K562 (cell line): ENCODE measurements at regions not wholly inside any gene's neighbourhood (a gene's known extent, or its start where the extent isn't known, plus 50 kb on each side); places are given as distances from the start of the nearest gene placed in this dataset.

Experiments
- ATAC-seq: fragments of 200-7000 bp; cut with Tn5 transposase; 3 replicates; pipeline ENCODE4 v1.9.1; 2020; ENCODE audit warnings: moderate library complexity
- BruUV-seq: library from RNA; stranded (reverse); fragments of 400-500 nt; replicated peaks from 2 replicates; lab custom pipeline; 2021; lab: Mats Ljungman, UMichigan
- CTCF ChIA-PET: fragments of 300-600 bp; formaldehyde crosslinking; extraction: SDS; loops from one replicate; lab custom pipeline; 2021; ENCODE audit warnings: low intra/inter-chr PET ratio; lab: Yijun Ruan, JAX
- POLR2A ChIA-PET: fragments of 300-600, 350-650 bp; sonication (Branson Sonifier 250); formaldehyde crosslinking; extraction: SDS; loops from one replicate; lab custom pipeline; 2021; ENCODE audit warnings: antibody characterized with exemption, inconsistent platforms; lab: Yijun Ruan, JAX
- DNase-seq, 4 experiments: peaks; one replicate each; pipeline versions ENCODE4 v3.0.0 to v3.0.0-alpha.2; 2011 to 2018; ENCODE audit warnings: low spot score in 3 of 4, mixed read lengths in 3 of 4; ENCODE audit errors: extremely low read depth in 1 of 4
- FAIRE-seq: peaks from 2 replicates; lab custom pipeline; 2011; peaks lifted over from hg19 to GRCh38; lab: Jason Lieb, UNC
- H2AFZ ChIP-seq: 2 replicates; pipeline ENCODE4 v1.6.0; 2011; ENCODE audit warnings: low read depth, low read length, control low read depth, inconsistent platforms
- H3K27ac ChIP-seq: fragments of 200-600 bp; 3 replicates; pipeline ENCODE4 v1.8.0; 2011; ENCODE audit warnings: low read depth, mild to moderate bottlenecking, control low read depth, inconsistent platforms, low read length, moderate library complexity, mixed read lengths; ENCODE audit errors: extremely low read depth
- H3K27me3 ChIP-seq, 2 experiments: fragments of 300-600 bp in 1 of 2; 2 replicates in 1 of 2; 3 replicates in 1 of 2; pipeline versions ENCODE4 v1.6.0 to v1.8.0; 2011; ENCODE audit warnings: inconsistent platforms in 2 of 2, low read length in 2 of 2, mild to moderate bottlenecking in 1 of 2, mixed read lengths in 1 of 2, moderate library complexity in 1 of 2; ENCODE audit not compliant: control insufficient read depth in 2 of 2, insufficient read depth in 2 of 2
- H3K36me3 ChIP-seq: fragments of 300-600 bp; 3 replicates; pipeline ENCODE4 v1.8.0; 2011; ENCODE audit warnings: mild to moderate bottlenecking, low read length, inconsistent platforms; ENCODE audit not compliant: control insufficient read depth, insufficient read depth
- H3K4me1 ChIP-seq, 2 experiments: fragments of 200-600 bp in 1 of 2; replicated peaks in 1 of 2; 2 replicates in 1 of 2; 3 replicates in 1 of 2; pipeline versions ENCODE4 v1.5.1 to v1.8.0; 2011; ENCODE audit warnings: inconsistent platforms in 2 of 2, low read length in 2 of 2, mild to moderate bottlenecking in 1 of 2, mixed read lengths in 1 of 2, moderate library complexity in 1 of 2; ENCODE audit not compliant: control insufficient read depth in 2 of 2, insufficient read depth in 2 of 2
- H3K4me2 ChIP-seq: 2 replicates; pipeline ENCODE4 v1.6.1; 2011; ENCODE audit warnings: low read length, control low read depth, inconsistent platforms, mixed read lengths; ENCODE audit not compliant: insufficient read depth
- H3K4me3 ChIP-seq: fragments of 200-600 bp; sonication (generic), shearing (Covaris generic); 2 replicates; pipeline ENCODE4 v1.5.1; 2016; ENCODE audit warnings: control low read depth, inconsistent platforms
- H3K79me2 ChIP-seq: fragments of 200-600 bp; 3 replicates; pipeline ENCODE4 v1.8.0; 2011; ENCODE audit warnings: low read length, inconsistent platforms; ENCODE audit not compliant: control insufficient read depth, insufficient read depth
- H3K9ac ChIP-seq, 2 experiments: 2 replicates each; pipeline versions ENCODE4 v1.6.0 to v1.6.1; 2011; ENCODE audit warnings: low read depth in 2 of 2, low read length in 2 of 2, control low read depth in 1 of 2, inconsistent platforms in 1 of 2, mild to moderate bottlenecking in 1 of 2, mixed read lengths in 1 of 2; ENCODE audit not compliant: insufficient read depth in 1 of 2
- H3K9me1 ChIP-seq: one replicate; pipeline ENCODE4 v1.6.0; 2011; ENCODE audit warnings: inconsistent platforms, mild to moderate bottlenecking, low read length, moderate library complexity; ENCODE audit not compliant: control insufficient read depth, insufficient read depth
- H3K9me3 ChIP-seq: replicated peaks from 2 replicates; pipeline ENCODE4 v1.5.1; 2011; ENCODE audit warnings: low read depth, low read length, inconsistent platforms; ENCODE audit not compliant: control insufficient read depth, insufficient read depth
- H4K20me1 ChIP-seq: replicated peaks from 2 replicates; pipeline ENCODE4 v1.6.1; 2011; ENCODE audit warnings: low read length, inconsistent platforms, mixed read lengths; ENCODE audit not compliant: control insufficient read depth, insufficient read depth
- C11orf30 ChIP-seq: fragments of 450-650 bp; IDR thresholded peaks from 2 replicates; pipeline ENCODE4 v1.6.1; 2016; ENCODE audit warnings: low read depth, mild to moderate bottlenecking
- KLF1 ChIP-seq: fragments of 450-650 bp; IDR thresholded peaks from 2 replicates; pipeline ENCODE4 v1.6.1; 2016; ENCODE audit warnings: missing genetic modification characterization, missing compliant biosample characterization
- MEF2D ChIP-seq: conservative IDR thresholded peaks from 2 replicates; pipeline ENCODE4 v1.6.1; 2016; ENCODE audit warnings: low read depth, missing genetic modification characterization, missing compliant biosample characterization
- MTA1 ChIP-seq: fragments of 450-650 bp; IDR thresholded peaks from 2 replicates; pipeline ENCODE4 v1.6.1; 2017; ENCODE audit warnings: borderline replicate concordance
- PYGO2 ChIP-seq: fragments of 450-650 bp; IDR thresholded peaks from 2 replicates; pipeline ENCODE4 v1.6.1; 2016; ENCODE audit warnings: mild to moderate bottlenecking, missing genetic modification characterization, moderate library complexity, missing compliant biosample characterization
- SAFB2 ChIP-seq: fragments of 200-400 bp; formaldehyde crosslinking; IDR thresholded peaks from 2 replicates; pipeline ENCODE4 v1.6.1; 2018; ENCODE audit warnings: borderline replicate concordance, low read length, low read depth, moderate library complexity; ENCODE audit not compliant: severe bottlenecking
- ZFX ChIP-seq: sonication (generic); formaldehyde crosslinking; IDR thresholded peaks from 2 replicates; pipeline ENCODE4 v1.8.0; 2022; ENCODE audit warnings: mild to moderate bottlenecking, missing genetic modification reagents, moderate library complexity
- WGBS: fragments of 100-300 bp; shearing (Covaris generic); methylation state at CpG from one replicate; pipeline ENCODE4 v1.1.6; 2016; ENCODE audit warnings: low coverage, mixed read lengths; ENCODE audit not compliant: insufficient coverage; ENCODE audit errors: missing lambda C conversion rate; 5-methylcytosine and 5-hydroxymethylcytosine counted together
- in situ Hi-C: fragments of 300-500 bp; cut with MboI; formaldehyde crosslinking; loops from 4 replicates; pipeline ENCODE4 v1.15.0; 2018; ENCODE audit warnings: inconsistent platforms, mixed read lengths
- intact Hi-C: fragments of 100-400 bp; cut with micrococcal nuclease; formaldehyde crosslinking; loops from 2 replicates; pipeline ENCODE4 v1.14.2; 2022

DNA sequence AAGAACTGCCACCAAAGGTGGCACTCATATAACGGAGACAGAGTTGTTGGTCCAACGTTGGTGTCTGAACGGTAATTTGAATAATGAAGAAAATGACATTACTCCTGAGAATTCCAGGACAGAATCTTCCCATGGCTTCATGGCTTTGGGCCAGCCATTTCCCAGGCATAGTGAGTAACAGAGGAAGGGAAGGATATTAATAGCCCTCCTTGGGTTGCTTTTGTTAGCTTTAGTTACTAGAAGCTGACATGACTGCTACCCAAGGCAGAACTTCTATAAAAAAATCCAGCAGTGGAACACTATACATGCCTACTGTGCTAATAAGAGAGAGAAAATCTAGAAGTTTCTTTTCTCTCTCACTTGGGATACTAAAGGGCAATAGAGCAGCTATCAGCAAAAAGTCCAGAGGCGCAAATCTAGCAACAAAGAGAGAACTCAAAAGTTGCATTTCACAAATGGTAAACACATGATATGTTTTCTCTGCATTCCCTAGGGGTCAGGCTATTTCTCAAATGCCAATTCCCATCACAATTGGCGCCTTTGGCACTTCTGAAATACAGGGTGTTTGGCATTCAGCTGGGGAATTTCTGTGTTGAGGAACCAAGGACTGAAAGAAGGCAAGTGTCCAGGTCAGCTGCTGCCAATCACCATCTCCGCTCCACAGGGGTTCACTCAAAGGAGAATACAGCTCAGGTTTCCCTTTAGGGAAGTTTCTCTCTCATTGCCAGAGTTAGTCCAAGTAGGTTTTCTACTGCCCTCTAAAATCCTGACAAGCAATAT, 160.8 kb upstream of the KYNU start (continued):
- no peak for TF ChIP-seq SAFB2
- no peak for TF ChIP-seq C11orf30
- no peak for TF ChIP-seq KLF1
- no peak for TF ChIP-seq ZFX
- no peak for TF ChIP-seq MEF2D
- TF ChIP-seq PYGO2 (tag), result no peak

DNA sequence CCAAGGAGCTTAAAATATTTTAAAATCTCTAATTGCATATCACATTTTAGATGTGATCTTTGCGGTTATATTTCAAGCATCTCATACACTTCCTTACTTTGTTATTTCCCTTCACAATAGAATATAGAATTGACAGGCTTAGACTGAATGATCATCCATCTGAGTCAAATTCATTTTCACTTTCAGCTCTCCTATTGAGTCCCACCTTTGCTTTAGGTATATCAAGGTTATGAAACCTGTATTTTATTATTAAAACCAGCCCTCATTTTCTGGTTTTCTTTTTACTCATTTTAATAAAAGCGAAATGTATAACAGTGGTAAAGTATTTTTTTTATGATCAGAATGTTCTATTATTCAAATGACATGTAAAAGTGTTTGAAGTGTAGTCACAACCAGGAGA, 162.9 kb upstream of the KYNU start:
- Histone ChIP-seq H3K36me3 (no peaks in the 10 kb centered on the region), H3K4me1 (no peaks in the 10 kb centered on the region), H3K9ac (no peak overlapping the region), H3K4me2 (no peak overlapping the region), H3K4me3 (no peak overlapping the region), H3K27ac (no peak overlapping the region), H3K79me2 (no peaks in the 10 kb centered on the region), H4K20me1 (no peaks in the 10 kb centered on the region), H3K27me3 (no peaks in the 10 kb centered on the region), H3K9me3 (no peaks in the 10 kb centered on the region), H2AFZ (no peak overlapping the region), H3K9me1 (no peaks in the 10 kb centered on the region)
- no TSS peak for BruUV-seq
- no peak for TF ChIP-seq MTA1
- ATAC-seq (no peak), DNase-seq (no peak), FAIRE-seq (no peak)
- in situ Hi-C loops (no loop called here), intact Hi-C loops (no loop called here)
- POLR2A ChIA-PET, result no interaction called here
- CTCF ChIA-PET, result no interaction called here
- 11% methylated on average over 2 of the region's 2 CpGs for WGBS
